Activated naive CD4-positive, alpha-beta T cell treated with anti-CD3 and anti-CD28 coated beads, Interleukin-2, amount 50 U/mL, for 24 hours (primary cell): ENCODE measurements at regions not wholly inside any gene's neighbourhood (a gene's known extent, or its start where the extent isn't known, plus 50 kb on each side); places are given as distances from the start of the nearest gene placed in this dataset.
"Not testable (repeated sequence)": the region's sequence is repeated elsewhere in the genome, so short reads cannot be mapped to it uniquely, and the experiment has no call there.

Experiments used
- H3K27ac Mint-ChIP-seq: one replicate; pipeline ENCODE4 v1.8.0; 2021; ENCODE audit warnings: mild to moderate bottlenecking, mixed read lengths
- H3K27me3 Mint-ChIP-seq: one replicate; pipeline ENCODE4 v1.8.0; 2021; ENCODE audit warnings: mixed read lengths
- H3K36me3 Mint-ChIP-seq: one replicate; pipeline ENCODE4 v1.8.0; 2021; ENCODE audit warnings: mixed read lengths
- H3K4me1 Mint-ChIP-seq: one replicate; pipeline ENCODE4 v1.8.0; 2021; ENCODE audit warnings: mixed read lengths
- H3K4me3 Mint-ChIP-seq: one replicate; pipeline ENCODE4 v1.8.0; 2021; ENCODE audit warnings: mild to moderate bottlenecking, mixed read lengths
- H3K9me3 Mint-ChIP-seq: one replicate; pipeline ENCODE4 v1.8.0; 2021; ENCODE audit warnings: mixed read lengths

DNA sequence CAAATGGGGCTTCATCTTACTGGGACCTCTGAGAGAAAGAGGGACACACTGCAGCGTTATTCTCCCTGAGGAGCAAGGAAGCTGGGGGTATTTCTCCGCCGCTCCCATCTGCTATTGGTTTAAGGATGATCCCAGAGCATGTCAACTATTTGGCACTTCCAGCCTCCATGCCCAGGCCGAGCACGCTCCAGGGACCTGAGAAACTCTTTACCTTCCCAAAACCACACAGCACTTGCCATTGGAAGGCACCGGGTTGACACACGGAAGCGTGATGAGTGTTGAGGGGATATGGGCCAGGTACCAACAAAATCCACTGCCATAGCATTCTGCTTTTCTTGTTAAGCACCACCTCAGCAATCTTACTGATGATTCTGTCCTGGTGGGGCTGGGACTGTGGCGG is 92.4 kb upstream of the SLC24A3 start:
- Mint-ChIP-seq H3K4me1 (no peaks in the 10 kb centered on the region), H3K27me3 (no peaks in the 10 kb centered on the region), H3K36me3 (no peaks in the 10 kb centered on the region), H3K27ac (no peak overlapping the region), H3K4me3 (no peak overlapping the region), H3K9me3 (no peaks in the 10 kb centered on the region)

GRCh38 chr20:19120569-19120968 is 91.9 kb upstream of the SLC24A3 start:
- Mint-ChIP-seq H3K4me1 (no peaks in the 10 kb centered on the region), H3K27ac (no peak overlapping the region), H3K4me3 (no peak overlapping the region), H3K27me3 (no peaks in the 10 kb centered on the region), H3K9me3 (no peaks in the 10 kb centered on the region), H3K36me3 (no peaks in the 10 kb centered on the region)

DNA sequence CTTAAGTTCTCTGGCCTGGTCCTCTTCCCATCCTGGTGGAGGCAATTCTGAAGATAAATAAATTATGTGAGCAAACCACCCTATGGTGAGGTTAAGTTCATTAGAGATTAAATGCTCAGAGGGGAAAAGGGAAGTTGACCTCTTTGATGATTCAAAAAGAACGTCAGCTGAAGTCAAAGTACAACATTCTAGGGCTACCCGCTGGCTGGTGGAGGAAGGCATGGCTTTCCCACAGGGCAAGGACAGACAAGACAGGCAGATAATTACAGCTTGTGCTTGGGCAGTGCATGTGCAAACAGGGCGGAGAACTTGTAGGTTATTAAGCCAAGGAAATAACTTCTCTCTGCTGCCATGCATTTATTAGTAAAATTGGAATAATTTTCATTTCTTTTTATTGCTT is 91.0 kb upstream of the SLC24A3 start:
- Mint-ChIP-seq H3K4me1 (no peaks in the 10 kb centered on the region), H3K4me3 (no peak overlapping the region), H3K9me3 (no peaks in the 10 kb centered on the region), H3K36me3 (no peaks in the 10 kb centered on the region), H3K27ac (no peak overlapping the region), H3K27me3 (no peaks in the 10 kb centered on the region)

- no peak overlapping the region for H3K4me3 Mint-ChIP-seq
- H3K4me1 Mint-ChIP-seq = no peaks in the 10 kb centered on the region
- no peaks in the 10 kb centered on the region for H3K36me3 Mint-ChIP-seq
- H3K27me3 Mint-ChIP-seq = no peaks in the 10 kb centered on the region
- no peaks in the 10 kb centered on the region for H3K9me3 Mint-ChIP-seq
- H3K27ac Mint-ChIP-seq = no peak overlapping the region
These were observed 90.5 kb upstream of the SLC24A3 start for GRCh38 chr20:19121916-19122315.

DNA sequence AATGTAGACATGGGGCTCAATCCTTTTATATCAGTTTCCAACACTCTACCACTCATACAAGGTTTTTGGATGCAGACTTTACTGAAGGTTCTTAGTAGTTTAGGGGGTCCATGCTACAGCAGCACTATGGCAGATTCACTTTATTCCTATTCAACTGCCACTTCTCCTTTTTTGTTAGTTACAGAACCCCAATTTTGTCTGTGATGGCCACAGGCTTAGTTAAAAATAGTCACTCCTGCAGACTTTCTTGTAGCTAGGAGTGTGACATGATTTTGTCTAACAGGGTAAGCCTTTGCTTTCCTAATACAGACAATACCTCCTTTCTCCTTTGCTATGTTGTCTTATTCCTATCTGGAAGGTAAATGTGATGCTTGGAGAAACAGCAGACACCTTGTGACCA is 90.0 kb upstream of the SLC24A3 start:
- Mint-ChIP-seq H3K9me3 (no peaks in the 10 kb centered on the region), H3K27ac (no peak overlapping the region), H3K36me3 (no peaks in the 10 kb centered on the region), H3K4me1 (no peaks in the 10 kb centered on the region), H3K27me3 (peaks cover 2% of the 10 kb centered on the region), H3K4me3 (no peak overlapping the region)

- Mint-ChIP-seq H3K36me3 (no peaks in the 10 kb centered on the region), H3K27ac (no peak overlapping the region), H3K27me3 (peaks cover 2% of the 10 kb centered on the region), H3K4me1 (no peaks in the 10 kb centered on the region), H3K4me3 (no peak overlapping the region), H3K9me3 (no peaks in the 10 kb centered on the region)
These were observed 86.9 kb upstream of the SLC24A3 start for GRCh38 chr20:19125508-19125907.

GRCh38 chr20:19129306-19129705 is 83.1 kb upstream of the SLC24A3 start:
- no peaks in the 10 kb centered on the region for H3K36me3 Mint-ChIP-seq
- no peaks in the 10 kb centered on the region for H3K4me1 Mint-ChIP-seq
- peaks cover 1% of the 10 kb centered on the region for H3K9me3 Mint-ChIP-seq
- peaks cover 3% of the 10 kb centered on the region for H3K27me3 Mint-ChIP-seq
- no peak overlapping the region for H3K4me3 Mint-ChIP-seq
- H3K27ac Mint-ChIP-seq = no peak overlapping the region

- Mint-ChIP-seq H3K4me3 (no peak overlapping the region), H3K4me1 (no peaks in the 10 kb centered on the region), H3K9me3 (peaks cover 6% of the 10 kb centered on the region), H3K27ac (no peak overlapping the region), H3K27me3 (peaks cover 8% of the 10 kb centered on the region), H3K36me3 (no peaks in the 10 kb centered on the region)
These were observed 82.3 kb upstream of the SLC24A3 start for GRCh38 chr20:19129976-19130612.

DNA sequence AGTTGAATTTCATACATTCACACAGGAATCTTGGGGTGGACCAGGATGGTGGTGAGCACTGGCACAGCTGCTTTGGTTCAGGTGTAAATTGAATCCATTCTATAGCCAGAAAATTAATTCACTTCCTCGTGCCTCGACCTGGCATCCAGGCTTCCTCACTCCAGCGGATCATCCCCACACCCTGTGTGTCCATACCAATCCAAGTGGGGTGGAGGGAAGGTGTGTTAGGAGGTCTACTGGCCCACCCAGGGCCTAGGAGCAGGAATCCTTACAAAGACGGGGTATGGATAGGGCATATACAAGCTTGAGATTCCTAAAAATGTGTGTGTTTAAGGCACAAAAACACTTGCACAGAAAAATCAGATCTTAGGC is 81.8 kb upstream of the SLC24A3 start:
- Mint-ChIP-seq H3K9me3 (peaks cover 6% of the 10 kb centered on the region), H3K4me1 (no peaks in the 10 kb centered on the region), H3K27ac (no peak overlapping the region), H3K4me3 (no peak overlapping the region), H3K36me3 (no peaks in the 10 kb centered on the region), H3K27me3 (peaks cover 8% of the 10 kb centered on the region)

- H3K36me3 Mint-ChIP-seq = no peaks in the 10 kb centered on the region
- H3K4me1 Mint-ChIP-seq = no peaks in the 10 kb centered on the region
- H3K4me3 Mint-ChIP-seq = no peak overlapping the region
- H3K9me3 Mint-ChIP-seq = peaks cover 6% of the 10 kb centered on the region
- no peak overlapping the region for H3K27ac Mint-ChIP-seq
- peaks cover 8% of the 10 kb centered on the region for H3K27me3 Mint-ChIP-seq
These were observed 74.8 kb upstream of the SLC24A3 start for GRCh38 chr20:19137641-19138040.

GRCh38 chr20:19138758-19139157 is 73.7 kb upstream of the SLC24A3 start:
- no peaks in the 10 kb centered on the region for H3K4me1 Mint-ChIP-seq
- peaks cover 6% of the 10 kb centered on the region for H3K9me3 Mint-ChIP-seq
- H3K36me3 Mint-ChIP-seq = no peaks in the 10 kb centered on the region
- H3K27me3 Mint-ChIP-seq = peaks cover 8% of the 10 kb centered on the region
- H3K27ac Mint-ChIP-seq = no peak overlapping the region
- H3K4me3 Mint-ChIP-seq = no peak overlapping the region

- not testable (repeated sequence) for H3K27me3 Mint-ChIP-seq, H3K9me3 Mint-ChIP-seq, H3K4me1 Mint-ChIP-seq, H3K27ac Mint-ChIP-seq, H3K4me3 Mint-ChIP-seq, H3K36me3 Mint-ChIP-seq
These were observed 72.9 kb upstream of the SLC24A3 start for GRCh38 chr20:19139584-19139983.

- H3K36me3 Mint-ChIP-seq = no peaks in the 10 kb centered on the region
- H3K27ac Mint-ChIP-seq = no peak overlapping the region
- no peaks in the 10 kb centered on the region for H3K9me3 Mint-ChIP-seq
- no peaks in the 10 kb centered on the region for H3K4me1 Mint-ChIP-seq
- no peak overlapping the region for H3K4me3 Mint-ChIP-seq
- H3K27me3 Mint-ChIP-seq = peaks cover 2% of the 10 kb centered on the region
These were observed 70.4 kb upstream of the SLC24A3 start for GRCh38 chr20:19141998-19142397.

GRCh38 chr20:19143890-19144289 is 68.6 kb upstream of the SLC24A3 start:
- H3K27ac Mint-ChIP-seq = no peak overlapping the region
- no peaks in the 10 kb centered on the region for H3K36me3 Mint-ChIP-seq
- H3K4me1 Mint-ChIP-seq = no peaks in the 10 kb centered on the region
- no peaks in the 10 kb centered on the region for H3K9me3 Mint-ChIP-seq
- no peak overlapping the region for H3K4me3 Mint-ChIP-seq
- peaks cover 5% of the 10 kb centered on the region for H3K27me3 Mint-ChIP-seq

DNA sequence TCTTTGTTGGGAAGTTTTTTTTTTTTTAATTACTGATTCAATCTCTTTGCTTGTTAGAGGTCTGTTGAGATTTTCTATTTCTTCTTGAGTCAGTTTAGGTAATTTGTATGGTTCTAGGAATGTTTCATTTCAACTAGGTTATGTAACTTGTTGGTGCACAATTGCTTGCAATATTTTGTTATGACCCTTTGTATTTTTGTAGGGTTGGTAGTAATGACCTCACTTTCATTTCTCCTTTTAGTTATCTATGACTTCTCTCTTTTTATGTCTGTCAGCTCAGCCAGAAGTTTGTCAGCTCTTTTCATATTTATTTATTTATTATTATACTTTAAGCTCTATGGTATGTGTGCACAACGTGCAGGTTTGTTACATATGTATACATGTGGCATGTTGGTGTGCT is 51.1 kb upstream of the SLC24A3 start:
- Mint-ChIP-seq H3K27ac (no peak overlapping the region), H3K4me1 (no peaks in the 10 kb centered on the region), H3K4me3 (no peak overlapping the region), H3K27me3 (no peaks in the 10 kb centered on the region), H3K9me3 (peaks cover 4% of the 10 kb centered on the region), H3K36me3 (no peaks in the 10 kb centered on the region)
